ENCODE measurements at regions not wholly inside any gene's neighbourhood (a gene's known extent, or its start where the extent isn't known, plus 50 kb on each side); places are given as distances from the start of the nearest gene placed in this dataset.

DNA sequence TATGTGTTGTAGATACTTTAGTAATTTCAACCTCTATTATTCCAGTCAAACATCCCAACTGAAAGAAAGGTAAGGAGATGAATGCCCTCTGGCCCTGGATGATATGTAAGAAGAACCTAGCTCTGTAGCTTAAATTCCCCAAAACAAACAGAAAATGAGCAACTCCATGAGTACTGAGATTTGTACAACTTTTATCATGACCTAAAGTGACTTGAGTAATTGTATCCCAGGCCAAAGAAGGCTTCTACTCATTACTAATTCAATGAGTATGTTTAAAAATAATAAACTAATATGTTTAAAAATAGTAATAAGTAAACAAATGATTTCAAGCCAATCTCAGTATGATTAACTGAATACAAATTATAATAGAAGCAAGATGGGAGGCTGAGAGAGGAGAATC is 414.0 kb upstream of the ACTBL2 start:
- no peaks in the 10 kb centered on the region for H3K79me2 ChIP-seq (ENCODE audit: insufficient read depth, low read length)
- FAIRE-seq (no peak), DNase-seq (ENCODE audit: low read depth) (no peak)
- peaks cover 2% of the 10 kb centered on the region for H3K4me1 ChIP-seq (ENCODE audit: insufficient read depth, low read length)
- no peak overlapping the region for H2AFZ ChIP-seq (ENCODE audit: low read depth, low read length)
- no peaks in the 10 kb centered on the region for H3K27me3 ChIP-seq (ENCODE audit: insufficient read depth, low read length)
- no peaks in the 10 kb centered on the region for H4K20me1 ChIP-seq (ENCODE audit: insufficient read depth, low read length)
- Mint-ChIP-seq H3K27ac (ENCODE audit: unreplicated experiment) (no peak overlapping the region), H3K27me3 (ENCODE audit: low read depth, unreplicated experiment) (no peaks in the 10 kb centered on the region), H3K4me1 (ENCODE audit: low read depth, unreplicated experiment) (peaks cover 7% of the 10 kb centered on the region), H3K9me3 (ENCODE audit: unreplicated experiment) (peaks cover 2% of the 10 kb centered on the region), H3K4me3 (ENCODE audit: unreplicated experiment) (no peak overlapping the region), H3K36me3 (ENCODE audit: low read depth, unreplicated experiment) (no peaks in the 10 kb centered on the region)
- no peaks in the 10 kb centered on the region for H3K9me3 ChIP-seq (ENCODE audit: insufficient read depth, low read depth, low read length)
- no peak overlapping the region for H3K9ac ChIP-seq (ENCODE audit: low read length)
- TF ChIP-seq EZH2 (IDR thresholded peaks at IDR 0.05; ENCODE audit: insufficient read depth, low read length) = no peak
- TF ChIP-seq, protein P1, sequence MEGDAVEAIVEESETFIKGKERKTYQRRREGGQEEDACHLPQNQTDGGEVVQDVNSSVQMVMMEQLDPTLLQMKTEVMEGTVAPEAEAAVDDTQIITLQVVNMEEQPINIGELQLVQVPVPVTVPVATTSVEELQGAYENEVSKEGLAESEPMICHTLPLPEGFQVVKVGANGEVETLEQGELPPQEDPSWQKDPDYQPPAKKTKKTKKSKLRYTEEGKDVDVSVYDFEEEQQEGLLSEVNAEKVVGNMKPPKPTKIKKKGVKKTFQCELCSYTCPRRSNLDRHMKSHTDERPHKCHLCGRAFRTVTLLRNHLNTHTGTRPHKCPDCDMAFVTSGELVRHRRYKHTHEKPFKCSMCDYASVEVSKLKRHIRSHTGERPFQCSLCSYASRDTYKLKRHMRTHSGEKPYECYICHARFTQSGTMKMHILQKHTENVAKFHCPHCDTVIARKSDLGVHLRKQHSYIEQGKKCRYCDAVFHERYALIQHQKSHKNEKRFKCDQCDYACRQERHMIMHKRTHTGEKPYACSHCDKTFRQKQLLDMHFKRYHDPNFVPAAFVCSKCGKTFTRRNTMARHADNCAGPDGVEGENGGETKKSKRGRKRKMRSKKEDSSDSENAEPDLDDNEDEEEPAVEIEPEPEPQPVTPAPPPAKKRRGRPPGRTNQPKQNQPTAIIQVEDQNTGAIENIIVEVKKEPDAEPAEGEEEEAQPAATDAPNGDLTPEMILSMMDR (IDR thresholded peaks at IDR 0.05; ENCODE audit: insufficient read depth, low read depth, low read length) = no peak
- no peaks in the 10 kb centered on the region for H3K36me3 ChIP-seq (ENCODE audit: insufficient read depth, low read length)
- no peak overlapping the region for H3K4me2 ChIP-seq (ENCODE audit: low read length)
- H3K27ac ChIP-seq (ENCODE audit: low read depth, low read length) = no peak overlapping the region
- no peak overlapping the region for H3K4me3 ChIP-seq (ENCODE audit: insufficient read depth, low read depth, low read length)

GRCh38 chr5:57895766-57896165 is 413.2 kb upstream of the ACTBL2 start:
- Mint-ChIP-seq H3K4me3 (ENCODE audit: unreplicated experiment) (no peak overlapping the region), H3K4me1 (ENCODE audit: low read depth, unreplicated experiment) (peaks cover 7% of the 10 kb centered on the region), H3K9me3 (ENCODE audit: unreplicated experiment) (peaks cover 2% of the 10 kb centered on the region), H3K27ac (ENCODE audit: unreplicated experiment) (no peak overlapping the region), H3K36me3 (ENCODE audit: low read depth, unreplicated experiment) (no peaks in the 10 kb centered on the region), H3K27me3 (ENCODE audit: low read depth, unreplicated experiment) (no peaks in the 10 kb centered on the region)
- no peak overlapping the region for H3K4me3 ChIP-seq (ENCODE audit: insufficient read depth, low read depth, low read length)
- no peaks in the 10 kb centered on the region for H4K20me1 ChIP-seq (ENCODE audit: insufficient read depth, low read length)
- no peak overlapping the region for H2AFZ ChIP-seq (ENCODE audit: low read depth, low read length)
- no peaks in the 10 kb centered on the region for H3K79me2 ChIP-seq (ENCODE audit: insufficient read depth, low read length)
- H3K9ac ChIP-seq (ENCODE audit: low read length) = no peak overlapping the region
- peaks cover 2% of the 10 kb centered on the region for H3K4me1 ChIP-seq (ENCODE audit: insufficient read depth, low read length)
- FAIRE-seq = no peak
- no peak overlapping the region for H3K4me2 ChIP-seq (ENCODE audit: low read length)
- H3K36me3 ChIP-seq (ENCODE audit: insufficient read depth, low read length) = no peaks in the 10 kb centered on the region
- H3K27ac ChIP-seq (ENCODE audit: low read depth, low read length) = no peak overlapping the region
- DNase-seq (ENCODE audit: low read depth) = peak; percentile 62
- TF ChIP-seq EZH2 (IDR thresholded peaks at IDR 0.05; ENCODE audit: insufficient read depth, low read length) = no peak
- H3K9me3 ChIP-seq (ENCODE audit: insufficient read depth, low read depth, low read length) = no peaks in the 10 kb centered on the region
- no peaks in the 10 kb centered on the region for H3K27me3 ChIP-seq (ENCODE audit: insufficient read depth, low read length)

- no peak overlapping the region for H3K4me2 ChIP-seq (ENCODE audit: low read length)
- Mint-ChIP-seq H3K36me3 (ENCODE audit: low read depth, unreplicated experiment) (no peaks in the 10 kb centered on the region), H3K9me3 (ENCODE audit: unreplicated experiment) (peaks cover 2% of the 10 kb centered on the region), H3K4me1 (ENCODE audit: low read depth, unreplicated experiment) (peaks cover 21% of the 10 kb centered on the region), H3K4me3 (ENCODE audit: unreplicated experiment) (no peak overlapping the region), H3K27ac (ENCODE audit: unreplicated experiment) (no peak overlapping the region), H3K27me3 (ENCODE audit: low read depth, unreplicated experiment) (no peaks in the 10 kb centered on the region)
- H4K20me1 ChIP-seq (ENCODE audit: insufficient read depth, low read length) = no peaks in the 10 kb centered on the region
- H3K27me3 ChIP-seq (ENCODE audit: insufficient read depth, low read length) = no peaks in the 10 kb centered on the region
- no peak overlapping the region for H3K27ac ChIP-seq (ENCODE audit: low read depth, low read length)
- no peak overlapping the region for H2AFZ ChIP-seq (ENCODE audit: low read depth, low read length)
- H3K9me3 ChIP-seq (ENCODE audit: insufficient read depth, low read depth, low read length) = no peaks in the 10 kb centered on the region
- DNase-seq (ENCODE audit: low read depth) (no peak), FAIRE-seq (no peak)
- TF ChIP-seq, protein P1 (IDR thresholded peaks at IDR 0.05; ENCODE audit: insufficient read depth, low read depth, low read length) = no peak
- TF ChIP-seq EZH2 (IDR thresholded peaks at IDR 0.05; ENCODE audit: insufficient read depth, low read length) = no peak
- H3K36me3 ChIP-seq (ENCODE audit: insufficient read depth, low read length) = no peaks in the 10 kb centered on the region
- peaks cover 16% of the 10 kb centered on the region for H3K4me1 ChIP-seq (ENCODE audit: insufficient read depth, low read length)
- H3K9ac ChIP-seq (ENCODE audit: low read length) = no peak overlapping the region
- H3K79me2 ChIP-seq (ENCODE audit: insufficient read depth, low read length) = no peaks in the 10 kb centered on the region
- no peak overlapping the region for H3K4me3 ChIP-seq (ENCODE audit: insufficient read depth, low read depth, low read length)
These were observed 411.3 kb upstream of the ACTBL2 start for GRCh38 chr5:57893926-57894325.
